Natural killer cell (primary cell): ENCODE measurements at regions not wholly inside any gene's neighbourhood (a gene's known extent, or its start where the extent isn't known, plus 50 kb on each side); places are given as distances from the start of the nearest gene placed in this dataset.

ENCODE experiments used
- ATAC-seq, 3 donors: fragments of 150-1000 bp in 2 of 3; fragments of 200-7000 bp in 1 of 3; cut with Tn5 transposase; 1 replicate in 1 of 3; 2 replicates in 2 of 3; pipeline ENCODE4 v1.10.0; 2021; ENCODE audit warnings: mild to moderate bottlenecking in 2 of 3, moderate library complexity in 2 of 3
- DNase-seq, 2 donors: peaks; one replicate each; pipeline versions ENCODE4 v3.0.0 to v3.0.0-alpha.2; 2013 to 2021; ENCODE audit warnings: mixed read lengths in 1 of 2
- H3K27ac ChIP-seq: one replicate; pipeline ENCODE4 v1.5.1; 2013; ENCODE audit warnings: mild to moderate bottlenecking, low read length
- H3K27me3 ChIP-seq: one replicate; pipeline ENCODE4 v1.6.1; 2013; ENCODE audit warnings: low read length; ENCODE audit not compliant: control insufficient read depth, insufficient read depth
- H3K36me3 ChIP-seq: one replicate; pipeline ENCODE4 v1.6.1; 2013; ENCODE audit warnings: low read length; ENCODE audit not compliant: control insufficient read depth, insufficient read depth
- H3K4me1 ChIP-seq: one replicate; pipeline ENCODE4 v1.6.1; 2013; ENCODE audit warnings: low read length; ENCODE audit not compliant: control insufficient read depth, insufficient read depth
- H3K4me3 ChIP-seq: one replicate; pipeline ENCODE4 v1.5.1; 2013; ENCODE audit warnings: low read length
- H3K9me3 ChIP-seq: one replicate; pipeline ENCODE4 v1.6.1; 2013; ENCODE audit warnings: low read length; ENCODE audit not compliant: control insufficient read depth, insufficient read depth
- H3K27ac Mint-ChIP-seq, 2 donors: one replicate each; pipeline ENCODE4 v1.8.0; 2022; ENCODE audit warnings: mild to moderate bottlenecking in 2 of 2, mixed read lengths in 2 of 2, moderate library complexity in 1 of 2
- H3K27me3 Mint-ChIP-seq, 2 donors: one replicate each; pipeline ENCODE4 v1.8.0; 2022; ENCODE audit warnings: low read depth in 2 of 2, mixed read lengths in 2 of 2
- H3K36me3 Mint-ChIP-seq: one replicate; pipeline ENCODE4 v1.8.0; 2022; ENCODE audit warnings: mixed read lengths
- H3K4me1 Mint-ChIP-seq, 2 donors: one replicate each; pipeline ENCODE4 v1.8.0; 2022; ENCODE audit warnings: mixed read lengths in 2 of 2
- H3K4me3 Mint-ChIP-seq: one replicate; pipeline ENCODE4 v1.8.0; 2022; ENCODE audit warnings: mild to moderate bottlenecking, moderate library complexity, mixed read lengths
- H3K9me3 Mint-ChIP-seq, 2 donors: one replicate each; pipeline ENCODE4 v1.8.0; 2022; ENCODE audit warnings: mixed read lengths in 2 of 2
- CTCF ChIP-seq: fragments of 200-600 bp; IDR thresholded peaks from one replicate; pipeline ENCODE4 v1.8.0; 2022; ENCODE audit warnings: antibody characterized with exemption
- WGBS: methylation state at CpG from one replicate; pipeline ENCODE4 v1.1.7; 2013; ENCODE audit warnings: missing lambda C conversion rate; ENCODE audit not compliant: insufficient coverage; 5-methylcytosine and 5-hydroxymethylcytosine counted together
- intact Hi-C: fragments of 100-400 bp; cut with micrococcal nuclease; formaldehyde crosslinking; loops from one replicate; pipeline ENCODE4 v1.14.2; 2022

- Mint-ChIP-seq H3K36me3 (peaks cover 14% of the 10 kb centered on the region), H3K27me3 (peaks cover 18 to 30% of the 10 kb centered on the region in 2 donors), H3K9me3 (peaks cover 2 to 10% of the 10 kb centered on the region in 2 donors), H3K4me1 (no peaks in the 10 kb centered on the region), H3K4me3 (no peak overlapping the region), H3K27ac (no peak overlapping the region)
- intact Hi-C loops, result no loop called here
- TF ChIP-seq CTCF, result no peak
- DNase-seq, result no peak
- Histone ChIP-seq H3K27me3 (no peaks in the 10 kb centered on the region), H3K9me3 (no peaks in the 10 kb centered on the region), H3K27ac (no peak overlapping the region), H3K4me1 (no peaks in the 10 kb centered on the region), H3K36me3 (no peaks in the 10 kb centered on the region), H3K4me3 (no peak overlapping the region)
- WGBS, result 91% methylated on average over 6 of the region's 6 CpGs
- ATAC-seq, result no peak
These were observed 447.1 kb upstream of the HS6ST1 start for GRCh38 chr2:128765811-128766210.

- ATAC-seq (no peak), DNase-seq (no peak)
- no peaks in the 10 kb centered on the region for H3K4me1 ChIP-seq
- Mint-ChIP-seq H3K27ac (no peak overlapping the region), H3K27me3 (peaks cover 11 to 17% of the 10 kb centered on the region in 2 donors), H3K4me1 (no peaks in the 10 kb centered on the region), H3K36me3 (peaks cover 11% of the 10 kb centered on the region), H3K9me3 (peaks cover 2 to 8% of the 10 kb centered on the region in 2 donors), H3K4me3 (no peak overlapping the region)
- WGBS, result 91% methylated on average over 1 of the region's 1 CpG
- H3K27me3 ChIP-seq, result no peaks in the 10 kb centered on the region
- no peaks in the 10 kb centered on the region for H3K9me3 ChIP-seq
- H3K36me3 ChIP-seq, result no peaks in the 10 kb centered on the region
- TF ChIP-seq CTCF, result no peak
- intact Hi-C loops, result no loop called here
- no peak overlapping the region for H3K4me3 ChIP-seq
- H3K27ac ChIP-seq, result no peak overlapping the region
These were observed 449.4 kb upstream of the HS6ST1 start for GRCh38 chr2:128768041-128768440.

- H3K4me1 Mint-ChIP-seq, result no peaks in the 10 kb centered on the region
- no peaks in the 10 kb centered on the region for H3K9me3 Mint-ChIP-seq
- no peak overlapping the region for H3K27ac Mint-ChIP-seq
- H3K36me3 Mint-ChIP-seq, result no peaks in the 10 kb centered on the region
- no peaks in the 10 kb centered on the region for H3K27me3 ChIP-seq
- ATAC-seq (no peak), DNase-seq (no peak)
- no peak overlapping the region for H3K4me3 ChIP-seq
- peaks cover 0 to 9% of the 10 kb centered on the region in 2 donors for H3K27me3 Mint-ChIP-seq
- WGBS, result 88% methylated on average over 7 of the region's 7 CpGs
- H3K4me3 Mint-ChIP-seq, result no peak overlapping the region
- H3K9me3 ChIP-seq, result no peaks in the 10 kb centered on the region
- H3K27ac ChIP-seq, result no peak overlapping the region
- no peaks in the 10 kb centered on the region for H3K4me1 ChIP-seq
- intact Hi-C loops, result no loop called here
- TF ChIP-seq CTCF, result no peak
- H3K36me3 ChIP-seq, result no peaks in the 10 kb centered on the region
These were observed 450.9 kb upstream of the HS6ST1 start for GRCh38 chr2:128769457-128770142.
